HFFc6 (cell line): ENCODE measurements at regions not wholly inside any gene's neighbourhood (a gene's known extent, or its start where the extent isn't known, plus 50 kb on each side); places are given as distances from the start of the nearest gene placed in this dataset.

Source experiments
- DNase-seq: peaks from one replicate; pipeline ENCODE4 v3.0.0-alpha.2; 2018
- H3K27ac Mint-ChIP-seq: 2 replicates; pipeline ENCODE4 v1.8.0; 2020; ENCODE audit warnings: mild to moderate bottlenecking, mixed read lengths
- H3K27me3 Mint-ChIP-seq: 2 replicates; pipeline ENCODE4 v1.8.0; 2021; ENCODE audit warnings: mild to moderate bottlenecking, moderate library complexity, mixed read lengths; ENCODE audit not compliant: insufficient read depth
- H3K36me3 Mint-ChIP-seq: 2 replicates; pipeline ENCODE4 v1.8.0; 2021; ENCODE audit warnings: low read depth, mixed read lengths
- H3K4me1 Mint-ChIP-seq: 2 replicates; pipeline ENCODE4 v1.8.0; 2020; ENCODE audit warnings: low read depth, mixed read lengths
- H3K4me3 Mint-ChIP-seq: 2 replicates; pipeline ENCODE4 v1.8.0; 2020; ENCODE audit warnings: mild to moderate bottlenecking, moderate library complexity, mixed read lengths
- H3K9me3 Mint-ChIP-seq: 2 replicates; pipeline ENCODE4 v1.8.0; 2020; ENCODE audit warnings: mild to moderate bottlenecking, mixed read lengths
- CTCF ChIP-seq: fragments of 200-600 bp; sonication (generic); IDR thresholded peaks from 2 replicates; pipeline ENCODE4 v1.5.0; 2021; ENCODE audit warnings: antibody characterized with exemption, mild to moderate bottlenecking

DNA sequence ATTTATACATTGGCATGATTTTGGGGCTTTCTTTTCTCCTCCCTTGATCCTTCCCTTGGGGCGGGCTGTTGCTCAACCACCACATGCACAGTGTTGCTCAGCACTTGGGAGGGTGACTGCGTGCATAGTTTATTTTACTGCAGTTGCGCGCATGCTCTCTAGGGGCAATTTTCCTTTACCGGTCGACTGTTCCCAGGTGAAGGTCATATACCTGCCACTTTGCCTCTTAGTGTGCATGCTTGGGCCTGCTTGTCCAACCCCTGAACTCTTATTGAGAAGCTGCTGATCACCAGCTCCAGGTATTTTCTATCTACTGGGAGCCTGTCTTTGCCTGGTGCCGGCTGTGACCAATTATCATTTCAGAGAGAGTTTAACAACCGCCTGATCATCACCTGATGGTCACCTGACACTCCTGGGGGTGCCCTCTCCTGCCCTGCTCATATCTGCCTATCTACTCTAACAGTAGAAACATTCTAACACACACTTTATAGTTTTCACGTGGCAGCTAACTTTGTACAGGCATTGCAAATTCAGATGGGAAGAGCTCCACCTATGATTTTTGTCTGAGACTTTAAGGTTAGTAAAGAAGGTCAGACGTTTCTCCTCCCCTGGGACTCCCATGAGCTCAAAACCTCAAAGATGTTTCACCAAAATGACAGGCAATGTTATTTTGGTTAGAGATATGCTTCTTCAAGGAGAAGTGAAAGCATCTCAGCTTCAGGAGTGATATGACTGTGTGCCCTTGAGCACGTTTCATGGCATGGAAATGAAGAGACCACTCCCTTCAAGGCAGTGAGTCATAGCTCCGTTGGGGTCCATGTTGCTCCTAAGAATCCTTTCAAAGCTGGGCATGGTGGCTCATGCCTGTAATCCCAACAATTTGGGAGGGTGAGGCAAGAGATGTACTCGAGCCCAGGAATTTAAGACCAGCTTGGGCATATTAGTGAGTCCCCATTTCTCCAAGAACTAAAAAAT lies 227.5 kb upstream of the MYLIP start:
- H3K4me1 Mint-ChIP-seq, result no peaks in the 10 kb centered on the region
- H3K36me3 Mint-ChIP-seq, result peaks cover 5% of the 10 kb centered on the region; the same call in 1 of the 2 replicates
- peaks cover 33% of the 10 kb centered on the region for H3K9me3 Mint-ChIP-seq
- no peak overlapping the region for H3K4me3 Mint-ChIP-seq
- peaks cover 2% of the 10 kb centered on the region for H3K27me3 Mint-ChIP-seq
- TF ChIP-seq CTCF, result no peak
- H3K27ac Mint-ChIP-seq, result no peak overlapping the region
- no peak for DNase-seq

DNA sequence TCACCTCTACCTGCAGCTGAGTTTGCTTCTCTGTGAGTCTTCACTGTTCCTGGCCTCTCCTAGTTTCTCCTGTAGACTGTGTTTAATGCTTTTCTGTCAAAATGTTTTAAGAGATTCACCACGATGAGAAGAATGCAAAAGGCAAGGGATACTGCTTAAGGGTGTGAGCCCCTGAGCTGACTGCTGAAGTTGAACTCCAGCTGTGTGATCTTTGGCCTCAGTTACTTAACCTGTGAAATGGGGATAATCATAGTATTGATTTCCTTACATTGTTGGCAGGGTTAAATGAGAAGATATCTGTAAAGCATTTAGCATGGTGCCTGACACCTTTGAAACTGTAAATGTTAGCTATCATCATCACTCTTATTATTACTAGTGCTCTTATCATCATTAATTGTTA lies 230.2 kb upstream of the MYLIP start:
- no peaks in the 10 kb centered on the region; the same call in none of the 2 replicates for H3K27me3 Mint-ChIP-seq
- H3K9me3 Mint-ChIP-seq, result peaks cover 49% of the 10 kb centered on the region
- H3K4me1 Mint-ChIP-seq, result no peaks in the 10 kb centered on the region
- DNase-seq, result no peak
- H3K36me3 Mint-ChIP-seq, result peaks cover 5% of the 10 kb centered on the region; the same call in 1 of the 2 replicates
- H3K27ac Mint-ChIP-seq, result no peak overlapping the region
- H3K4me3 Mint-ChIP-seq, result no peak overlapping the region
- TF ChIP-seq CTCF, result no peak

- DNase-seq, result no peak
- Mint-ChIP-seq H3K9me3 (peaks cover 38% of the 10 kb centered on the region), H3K36me3 (peaks cover 5% of the 10 kb centered on the region; the same call in 1 of the 2 replicates), H3K27me3 (no peaks in the 10 kb centered on the region; the same call in 1 of the 2 replicates), H3K27ac (no peak overlapping the region), H3K4me3 (no peak overlapping the region), H3K4me1 (no peaks in the 10 kb centered on the region)
- TF ChIP-seq CTCF, result no peak
Observed at GRCh38 chr6:15897063-15897876, 231.6 kb upstream of the MYLIP start.

- H3K9me3 Mint-ChIP-seq, result peaks cover 22% of the 10 kb centered on the region
- no peak for TF ChIP-seq CTCF
- H3K36me3 Mint-ChIP-seq, result peaks cover 7% of the 10 kb centered on the region; the same call in 1 of the 2 replicates
- H3K27me3 Mint-ChIP-seq, result no peaks in the 10 kb centered on the region; the same call in 1 of the 2 replicates
- no peak for DNase-seq
- no peak overlapping the region for H3K4me3 Mint-ChIP-seq
- H3K4me1 Mint-ChIP-seq, result no peaks in the 10 kb centered on the region
- H3K27ac Mint-ChIP-seq, result no peak overlapping the region
Observed at GRCh38 chr6:15894973-15895725, 232.3 kb upstream of the DTNBP1 start.
